Cardiac septum (tissue), 1 donor: ENCODE measurements at regions not wholly inside any gene's neighbourhood (a gene's known extent, or its start where the extent isn't known, plus 50 kb on each side); places are given as distances from the start of the nearest gene placed in this dataset.

Experiments
- DNase-seq: peaks from one replicate; pipeline ENCODE4 v3.0.0-alpha.2; 2020; ENCODE audit warnings: low spot score
- intact Hi-C: fragments of 100-400 bp; cut with DNase I; formaldehyde crosslinking; loops from one replicate; pipeline ENCODE4 v1.14.0; 2022
- donor health status: DM: no; HTN: no; CAD: no.

DNA sequence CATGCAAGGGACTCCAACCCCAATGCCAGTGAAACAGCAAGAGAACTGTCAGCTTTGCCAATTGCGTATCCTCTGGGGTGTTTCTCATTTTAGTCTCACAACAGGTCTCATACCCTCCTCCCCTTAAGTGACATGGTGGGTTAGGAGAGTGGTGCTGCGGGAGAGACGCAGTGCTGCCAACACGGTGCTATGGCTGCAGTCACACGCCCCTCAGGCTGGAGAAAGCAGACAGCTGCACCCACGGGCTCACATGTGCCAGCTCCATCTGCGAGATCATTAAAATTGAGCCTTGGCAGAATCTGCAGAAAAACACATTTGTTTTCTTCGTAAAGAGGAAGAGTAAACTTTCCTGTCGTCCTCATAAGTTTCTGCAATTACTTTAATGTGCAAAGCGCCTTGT, 114.7 kb downstream of the ANKRD60 start:
- intact Hi-C loops, result no loop called here
- DNase-seq, result no peak

DNA sequence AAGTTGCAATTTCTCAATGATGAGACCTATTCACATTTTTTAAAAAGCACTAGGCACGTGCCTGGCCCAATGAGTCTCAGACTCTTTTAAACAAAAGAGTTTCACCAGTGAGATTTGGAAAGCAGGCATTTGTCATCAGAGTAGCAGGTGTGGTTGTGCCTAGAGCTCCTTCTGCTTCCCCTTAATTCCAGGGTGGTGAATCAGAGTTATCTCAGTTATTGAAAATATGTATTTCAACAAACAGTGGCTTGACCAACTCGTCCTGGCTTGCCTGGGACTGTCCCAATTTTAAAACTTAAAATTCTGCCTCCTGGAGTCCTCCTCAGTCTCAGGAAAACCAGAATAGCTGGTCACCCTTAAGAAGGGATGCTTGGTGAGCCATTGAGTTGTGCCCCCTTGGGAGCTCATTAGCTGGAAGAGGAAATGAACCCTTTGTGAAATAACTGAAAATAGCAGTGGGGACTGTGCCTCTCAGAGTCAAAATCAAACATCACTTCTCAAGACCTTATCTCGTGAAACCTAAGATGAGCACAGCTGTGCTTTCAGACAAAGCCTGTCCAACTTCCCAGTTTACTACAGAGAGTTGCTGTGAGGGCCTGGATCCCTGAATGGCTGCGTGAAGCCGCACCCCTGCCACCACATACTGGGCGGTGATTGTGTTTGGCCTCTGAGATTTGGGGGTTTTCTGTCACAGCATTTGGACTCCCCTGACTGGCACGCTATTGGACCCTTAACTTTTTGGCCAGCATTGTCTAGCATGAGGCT, 116.3 kb downstream of the ANKRD60 start:
- intact Hi-C loops, result no loop called here
- no peak for DNase-seq

DNA sequence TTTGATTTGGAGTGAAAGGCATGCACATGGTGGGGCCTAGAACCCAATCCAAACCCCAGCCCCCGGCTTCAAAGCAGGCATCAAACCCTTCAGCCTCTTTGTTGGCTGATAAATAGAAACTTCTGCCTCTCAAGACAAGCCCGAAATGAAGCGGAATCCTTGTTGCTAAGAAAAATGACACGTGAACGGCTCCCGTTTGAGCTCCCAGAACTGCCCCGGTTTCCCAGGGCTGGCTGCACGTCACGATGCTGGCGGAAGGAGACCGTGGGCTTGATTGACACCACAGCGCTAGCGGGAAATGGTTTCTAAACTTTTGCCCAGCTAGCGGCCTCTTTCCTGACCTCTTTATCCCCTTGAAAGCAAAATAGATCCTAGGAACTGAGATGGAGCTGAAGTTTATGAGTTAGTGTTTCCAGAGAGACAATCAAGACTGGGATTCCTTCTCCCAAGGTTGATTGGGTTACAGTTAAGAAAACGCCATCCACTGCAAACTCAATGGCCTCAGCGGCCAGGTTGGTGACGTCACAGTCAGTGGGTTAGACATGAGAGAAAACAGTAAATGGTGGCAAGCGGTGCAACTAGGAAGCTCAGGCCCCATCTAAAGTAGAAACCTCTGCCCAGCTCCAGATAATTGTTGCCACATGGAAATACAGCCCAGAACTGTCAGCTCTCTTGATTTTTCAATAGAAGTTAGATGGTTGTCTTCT, 117.0 kb downstream of the ANKRD60 start:
- no peak for DNase-seq
- intact Hi-C loops, result no loop called here

DNA sequence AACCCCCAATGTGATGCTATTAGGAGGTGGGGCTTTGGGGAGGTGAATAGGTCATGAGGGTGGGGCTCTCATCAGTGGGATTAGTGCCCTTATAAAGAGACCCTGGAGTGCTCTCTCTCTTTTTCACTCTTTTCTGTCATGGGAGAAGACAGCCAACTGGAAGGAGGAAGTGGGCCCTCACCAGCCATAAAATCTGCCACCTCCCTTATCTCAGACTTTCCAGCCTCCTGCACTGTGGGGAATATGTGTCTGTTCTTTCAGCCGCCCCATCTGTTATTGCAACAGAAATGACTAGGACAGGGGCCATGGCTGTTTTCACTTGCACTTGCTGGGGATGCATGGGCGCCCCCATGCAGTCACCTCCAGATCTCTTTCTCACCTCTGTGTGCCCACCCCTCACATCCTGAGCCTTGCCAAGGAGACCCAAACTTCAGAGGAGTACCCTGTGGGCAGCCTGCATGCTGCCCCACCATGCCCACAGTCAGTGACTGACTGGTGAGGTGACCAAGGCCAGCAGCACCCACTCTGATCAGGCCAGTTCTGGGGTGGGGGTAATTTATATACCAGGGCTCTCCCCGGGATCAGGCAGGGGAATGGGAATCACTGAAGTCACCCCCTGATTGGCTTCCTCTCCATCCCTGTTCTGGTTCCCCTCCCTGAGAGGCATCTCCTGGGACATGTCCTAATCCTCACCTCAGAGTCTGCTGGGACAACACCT, 118.4 kb downstream of the ANKRD60 start:
- DNase-seq, result no peak
- intact Hi-C loops, result no loop called here

DNA sequence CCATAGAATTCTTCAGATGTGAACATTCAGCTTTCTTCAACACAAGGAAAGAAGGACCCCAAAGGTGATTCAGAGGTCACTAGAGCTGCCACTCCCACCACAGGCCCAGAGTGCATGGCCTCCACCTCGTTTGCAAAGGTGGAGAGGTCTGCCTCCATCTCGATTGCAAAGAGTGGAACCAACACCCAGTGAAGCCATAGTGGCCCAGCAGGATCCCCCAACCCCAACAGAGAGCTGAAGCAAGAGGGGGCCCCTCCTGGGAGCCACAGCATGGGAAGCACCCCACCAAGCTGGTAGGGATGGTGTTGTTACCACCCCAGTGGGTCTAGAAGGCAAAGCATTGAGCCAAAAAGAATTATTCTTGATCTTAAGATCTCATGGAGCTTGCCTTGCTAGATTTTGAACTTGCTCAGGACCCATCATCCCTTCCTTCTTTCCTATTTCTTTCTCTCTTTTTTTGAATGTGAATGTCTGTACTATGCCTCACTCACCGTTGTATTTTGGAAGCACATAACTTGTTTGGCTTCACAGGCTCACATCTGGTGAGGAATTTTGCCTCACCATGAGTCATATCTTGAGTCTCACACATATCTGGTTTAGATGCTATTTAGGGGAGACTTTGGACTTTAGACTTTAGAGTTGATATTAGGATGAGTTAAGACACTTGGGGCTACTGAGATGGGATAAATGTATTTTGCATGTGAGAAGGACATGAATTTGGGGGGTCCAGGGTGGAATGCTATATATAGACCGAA, 119.2 kb downstream of the ANKRD60 start:
- no peak for DNase-seq
- intact Hi-C loops, result no loop called here

DNA sequence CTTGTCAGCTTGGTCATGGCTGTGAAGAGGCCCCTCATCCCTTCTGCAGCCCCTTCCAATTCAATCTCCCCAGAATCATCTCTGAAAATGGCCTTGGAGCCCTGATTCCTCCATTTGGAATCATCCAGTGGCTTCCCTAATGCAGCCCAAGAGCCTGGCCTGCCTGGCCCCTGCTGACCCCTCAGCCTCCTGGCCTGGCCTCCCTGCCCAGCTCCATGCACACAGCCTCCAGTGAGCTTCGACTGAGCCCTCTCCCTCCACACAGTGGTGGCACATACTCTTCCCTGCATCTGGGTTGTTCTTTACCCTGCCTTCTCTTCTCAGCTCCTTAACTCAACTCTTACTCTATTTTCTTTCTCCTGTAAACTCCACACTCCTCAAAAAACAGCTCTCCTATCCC, 120.9 kb downstream of the ANKRD60 start:
- DNase-seq, result no peak
- intact Hi-C loops, result no loop called here

DNA sequence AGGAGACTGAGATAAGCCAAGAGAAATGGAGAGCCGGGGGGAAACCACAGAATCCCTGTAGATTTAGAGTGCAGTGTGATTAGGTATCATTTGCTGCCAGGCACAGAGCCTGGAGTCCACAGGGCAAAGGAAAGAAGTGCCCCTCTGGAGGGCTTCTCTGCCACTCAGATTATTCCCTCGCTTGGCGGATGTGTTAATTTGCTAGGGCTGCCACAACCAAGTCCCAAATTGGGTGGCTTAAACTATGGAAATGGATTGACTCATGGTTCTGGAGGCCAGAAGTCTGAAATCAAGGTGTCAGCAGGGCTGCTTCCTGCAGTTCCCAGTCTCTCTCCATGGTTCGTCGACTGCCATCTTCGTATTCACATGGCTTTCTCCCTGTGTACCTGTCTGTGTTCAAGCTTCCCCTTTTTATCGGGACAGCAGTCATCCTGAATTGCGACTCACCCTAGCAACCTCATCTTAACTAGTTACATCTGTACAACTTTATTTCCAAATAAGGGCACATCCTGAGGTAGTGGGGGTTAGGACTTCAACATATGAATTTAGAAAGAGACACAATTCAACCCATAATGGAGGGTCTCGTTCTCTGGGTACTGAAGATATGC, 122.2 kb downstream of the ANKRD60 start:
- intact Hi-C loops, result no loop called here
- DNase-seq, result no peak

DNA sequence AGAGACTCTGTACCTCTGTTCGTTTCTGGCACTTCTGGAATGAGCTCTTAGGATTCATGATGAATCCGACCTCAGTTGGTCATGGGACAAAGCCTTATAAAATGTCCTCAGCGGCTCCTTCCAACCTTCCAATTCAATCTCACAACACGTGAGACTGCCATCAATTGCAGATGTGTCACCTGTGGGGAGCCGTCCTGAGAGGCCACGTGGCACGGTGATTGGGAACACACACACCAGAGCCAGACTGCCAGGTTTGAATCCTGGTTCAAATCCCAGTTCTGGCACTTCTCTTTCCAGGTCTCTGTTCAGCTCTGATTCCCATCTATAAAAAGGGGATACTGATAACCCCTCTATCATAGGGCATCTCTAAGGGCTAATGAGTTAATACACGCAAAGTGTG, 124.5 kb downstream of the ANKRD60 start:
- no peak for DNase-seq
- intact Hi-C loops, result no loop called here

DNA sequence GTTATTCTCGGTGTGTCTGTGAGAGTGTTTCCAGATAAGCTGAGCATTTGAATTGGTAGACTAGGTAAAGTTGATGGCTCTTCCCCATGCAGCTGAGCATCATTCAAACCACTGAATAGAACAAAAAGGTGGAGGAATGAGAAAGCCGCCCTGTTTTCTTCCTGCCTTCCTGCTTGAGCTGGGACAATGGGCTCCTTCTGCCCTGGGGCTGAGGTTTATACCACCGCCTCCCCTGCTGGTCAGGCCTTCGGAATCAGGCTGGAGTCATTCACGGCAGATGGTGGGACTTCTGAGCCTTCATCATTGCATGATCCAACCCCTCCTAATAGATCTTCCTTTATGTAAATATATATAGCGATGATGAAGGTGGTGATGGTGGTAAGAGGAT, 124.9 kb downstream of the ANKRD60 start:
- DNase-seq, result no peak
- intact Hi-C loops, result no loop called here

DNA sequence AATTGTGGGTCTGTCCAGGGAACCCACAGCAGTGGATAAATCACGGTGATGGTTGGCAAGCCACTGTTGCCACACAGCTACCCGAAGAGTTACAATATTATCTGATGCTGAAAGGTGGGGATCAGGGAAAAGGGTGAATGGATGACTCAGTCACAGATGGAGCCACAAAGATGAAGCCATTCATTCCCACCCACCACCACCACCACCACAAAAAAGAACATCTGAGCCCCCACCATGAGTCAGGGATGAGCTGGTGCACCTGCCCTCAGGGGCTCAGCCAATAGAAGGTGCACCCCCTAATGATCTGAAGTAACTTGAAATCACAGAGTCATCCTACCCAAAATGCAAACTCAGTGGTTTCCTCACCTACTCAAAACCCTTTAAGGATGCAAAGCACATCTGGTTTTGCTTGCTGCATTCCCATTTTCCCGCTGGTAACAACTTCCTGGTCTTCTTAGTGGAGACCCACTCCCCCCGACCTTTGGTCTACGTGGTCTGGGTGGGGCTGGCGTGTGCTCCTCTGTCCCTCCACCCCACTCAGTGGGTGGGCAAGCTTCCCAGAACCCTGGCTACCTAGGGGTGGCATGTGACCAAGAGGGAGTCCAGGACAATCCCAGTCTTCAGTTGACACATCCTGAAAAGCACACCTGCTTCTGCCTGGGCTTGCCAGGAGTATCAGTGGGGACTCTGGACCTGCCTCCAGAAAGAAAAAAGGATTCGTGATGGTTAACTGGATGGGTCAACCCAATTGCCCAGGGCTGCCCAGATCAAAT, 125.5 kb downstream of the ANKRD60 start:
- no peak for DNase-seq
- intact Hi-C loops, result no loop called here

DNA sequence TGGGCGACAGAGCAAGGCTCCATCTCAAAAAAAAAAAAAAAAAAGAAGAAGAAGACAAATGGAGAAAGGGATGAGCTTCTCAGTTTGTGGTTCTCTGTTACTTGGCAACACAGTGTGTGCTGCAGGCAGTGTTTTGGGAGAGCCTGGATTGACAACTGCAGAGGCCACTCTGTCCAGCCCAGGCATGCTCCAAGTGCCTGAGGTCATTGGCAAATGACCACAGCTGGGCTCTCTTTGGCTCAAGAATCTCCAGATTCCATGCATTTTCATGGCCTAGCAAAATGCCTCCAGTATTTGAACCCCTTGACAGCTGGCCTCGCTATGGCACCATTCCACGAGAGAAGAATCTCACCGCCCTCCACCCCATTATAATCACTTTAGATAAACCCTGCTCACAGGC, 126.2 kb downstream of the ANKRD60 start:
- intact Hi-C loops, result no loop called here

DNA sequence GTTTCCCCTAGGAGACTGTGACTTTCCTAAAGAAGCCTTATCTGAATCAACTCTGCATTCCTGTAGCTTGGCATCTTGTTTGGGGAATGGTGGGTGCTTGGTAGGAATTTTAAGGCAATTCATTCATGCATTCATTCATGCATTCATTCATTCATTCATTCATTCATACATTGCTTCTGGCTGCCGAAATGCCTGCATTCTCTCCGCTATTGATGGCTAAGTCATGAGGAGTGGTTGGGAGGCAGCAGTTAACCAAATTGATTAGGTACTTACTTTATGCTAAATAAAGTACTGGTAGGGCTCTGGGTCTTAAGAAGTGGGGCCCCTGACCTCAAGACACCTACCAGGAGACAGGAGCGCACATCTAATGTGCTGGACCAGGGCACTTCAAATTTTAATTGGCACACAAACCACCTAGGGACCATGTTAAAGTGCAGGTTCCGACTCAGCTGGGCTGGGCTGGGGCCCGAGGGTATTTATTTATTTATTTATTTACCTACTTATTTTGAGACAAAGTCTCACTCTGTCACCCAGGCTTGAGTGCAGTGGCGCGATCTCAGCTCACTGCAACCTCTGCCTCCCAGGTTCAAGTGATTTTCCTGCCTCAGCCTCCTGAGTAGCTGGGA, 127.6 kb downstream of the ANKRD60 start:
- DNase-seq, result no peak
- intact Hi-C loops, result no loop called here

More for the DNA sequence above, 126.2 kb downstream of the ANKRD60 start:
- no peak for DNase-seq

DNA sequence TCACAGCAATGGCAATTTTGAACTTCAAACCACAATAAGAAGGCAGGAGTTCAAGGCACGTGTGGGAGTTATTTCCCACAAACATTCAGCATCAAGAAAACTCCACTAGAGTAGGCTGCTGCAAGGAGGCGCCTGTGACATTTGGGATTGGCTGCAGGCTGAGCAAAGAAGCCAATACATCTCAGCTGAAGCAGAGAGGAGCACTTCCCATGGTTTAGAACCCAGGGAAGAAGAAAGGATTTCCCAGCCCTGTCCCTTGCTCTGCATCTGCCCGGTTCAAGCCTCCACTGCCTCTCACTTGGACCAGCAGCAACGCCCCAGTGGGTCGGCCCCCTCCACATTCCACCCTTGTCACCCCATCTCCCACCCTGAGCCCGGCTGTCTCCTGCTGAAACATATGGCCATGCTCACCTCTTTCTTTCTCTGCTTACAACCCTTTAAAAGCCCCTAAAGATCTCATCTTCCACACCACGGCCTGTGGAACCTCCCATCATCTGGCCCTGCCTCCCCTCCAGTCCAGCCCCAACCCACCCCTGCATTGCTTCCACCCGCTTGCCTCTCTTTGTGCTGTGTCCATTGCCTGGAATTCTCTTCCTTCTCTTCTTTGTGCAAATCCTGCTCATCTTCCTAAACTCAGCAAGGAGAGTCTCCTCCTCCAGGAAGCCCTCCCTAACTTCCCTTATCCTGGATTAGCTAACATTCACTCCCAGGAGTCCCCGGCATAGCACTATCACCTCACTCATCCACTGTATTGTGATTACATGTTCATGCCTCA, 128.3 kb downstream of the ANKRD60 start:
- intact Hi-C loops, result no loop called here
- no peak for DNase-seq

DNA sequence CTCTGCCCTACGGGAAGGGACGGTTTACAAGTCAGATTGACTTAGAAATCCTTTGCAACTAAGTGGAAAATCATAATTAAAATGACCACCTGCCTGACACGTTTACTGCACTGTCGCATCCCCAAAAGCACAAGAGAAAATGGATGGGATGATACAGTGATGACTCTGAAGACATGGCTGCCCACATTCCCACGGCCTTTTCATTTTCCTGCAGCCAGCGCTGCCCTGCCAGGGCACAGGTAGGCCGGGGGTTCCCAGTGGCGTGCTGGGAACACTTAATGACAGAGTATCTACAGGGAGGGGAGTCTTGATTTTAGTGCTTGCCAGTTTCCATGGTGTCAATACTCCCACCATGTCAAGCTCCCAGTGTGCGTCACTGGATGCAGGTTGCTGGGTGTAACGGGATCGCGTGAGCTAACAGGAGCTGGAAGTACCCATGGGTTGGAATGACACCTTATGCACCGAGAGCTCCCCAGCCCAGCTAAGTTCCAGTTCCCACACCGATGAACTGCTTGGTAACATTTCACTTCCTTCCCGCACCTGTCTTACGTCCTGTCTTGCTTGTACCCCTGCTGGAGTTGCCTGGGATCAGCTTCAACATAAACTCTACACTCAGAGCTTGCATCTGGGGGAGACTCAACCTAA, 129.0 kb downstream of the ANKRD60 start:
- intact Hi-C loops, result no loop called here
- DNase-seq, result no peak

DNA sequence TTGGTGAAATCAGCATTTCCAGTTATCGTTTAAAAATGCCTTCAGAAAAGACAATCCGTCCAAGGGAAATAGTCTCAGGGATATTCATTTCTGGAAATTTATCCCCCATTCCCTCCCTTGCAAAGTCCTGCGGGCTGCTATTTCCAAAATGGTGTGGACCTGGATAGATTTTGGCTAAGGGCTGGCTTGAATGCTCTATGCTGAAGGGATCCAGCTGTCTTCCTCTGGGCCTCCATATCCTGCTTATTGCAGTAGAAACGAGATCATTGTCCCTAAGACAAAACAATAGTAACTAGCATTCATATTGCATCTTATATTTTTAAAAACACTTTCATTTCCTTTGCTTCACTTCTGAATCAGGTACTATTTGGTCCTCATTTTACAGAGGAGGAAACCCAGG, 129.9 kb downstream of the ANKRD60 start:
- no peak for DNase-seq
- intact Hi-C loops, result no loop called here

DNA sequence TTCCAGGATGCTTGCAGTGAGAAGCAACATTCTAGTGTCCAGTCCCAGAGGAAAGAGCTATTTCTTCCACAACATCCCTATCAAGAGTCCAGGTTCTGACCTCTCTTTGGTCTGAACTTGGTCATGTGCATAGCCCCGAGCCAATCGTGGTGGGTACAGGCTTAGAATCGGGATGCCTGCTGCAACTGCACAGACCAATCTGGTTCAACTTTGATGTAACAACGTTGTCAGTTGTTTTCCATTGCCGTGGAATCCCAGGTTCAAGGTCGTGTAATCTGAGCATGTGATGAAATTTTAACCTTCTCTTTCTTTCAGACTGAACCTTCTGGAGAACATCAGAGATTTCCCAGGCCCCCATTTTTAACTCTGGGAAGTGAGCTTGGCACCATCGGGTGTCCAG, 130.5 kb downstream of the ANKRD60 start:
- DNase-seq, result no peak
- intact Hi-C loops, result no loop called here

DNA sequence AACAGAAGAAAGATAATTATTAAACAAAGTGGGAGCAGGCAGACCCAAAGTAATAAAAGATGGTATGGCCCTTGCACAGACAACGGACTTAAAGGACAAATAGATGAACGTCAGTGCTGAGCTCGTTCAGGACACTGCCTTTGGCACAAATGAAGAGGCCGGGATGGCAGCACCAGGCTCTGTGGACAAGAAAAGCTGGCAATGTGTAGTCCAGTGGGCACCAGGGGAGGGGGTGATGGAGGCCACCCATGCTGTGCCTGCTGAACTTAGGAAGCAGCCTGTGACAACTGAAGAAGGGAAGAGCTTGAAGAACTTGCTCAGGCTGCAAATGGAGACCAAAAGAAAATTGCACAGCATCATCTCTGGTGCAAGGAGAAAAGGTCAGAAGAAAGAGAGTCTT, 131.0 kb downstream of the ANKRD60 start:
- intact Hi-C loops, result no loop called here
- no peak for DNase-seq
